ENCODE measurements at regions not wholly inside any gene's neighbourhood (a gene's known extent, or its start where the extent isn't known, plus 50 kb on each side); places are given as distances from the start of the nearest gene placed in this dataset.

DNA sequence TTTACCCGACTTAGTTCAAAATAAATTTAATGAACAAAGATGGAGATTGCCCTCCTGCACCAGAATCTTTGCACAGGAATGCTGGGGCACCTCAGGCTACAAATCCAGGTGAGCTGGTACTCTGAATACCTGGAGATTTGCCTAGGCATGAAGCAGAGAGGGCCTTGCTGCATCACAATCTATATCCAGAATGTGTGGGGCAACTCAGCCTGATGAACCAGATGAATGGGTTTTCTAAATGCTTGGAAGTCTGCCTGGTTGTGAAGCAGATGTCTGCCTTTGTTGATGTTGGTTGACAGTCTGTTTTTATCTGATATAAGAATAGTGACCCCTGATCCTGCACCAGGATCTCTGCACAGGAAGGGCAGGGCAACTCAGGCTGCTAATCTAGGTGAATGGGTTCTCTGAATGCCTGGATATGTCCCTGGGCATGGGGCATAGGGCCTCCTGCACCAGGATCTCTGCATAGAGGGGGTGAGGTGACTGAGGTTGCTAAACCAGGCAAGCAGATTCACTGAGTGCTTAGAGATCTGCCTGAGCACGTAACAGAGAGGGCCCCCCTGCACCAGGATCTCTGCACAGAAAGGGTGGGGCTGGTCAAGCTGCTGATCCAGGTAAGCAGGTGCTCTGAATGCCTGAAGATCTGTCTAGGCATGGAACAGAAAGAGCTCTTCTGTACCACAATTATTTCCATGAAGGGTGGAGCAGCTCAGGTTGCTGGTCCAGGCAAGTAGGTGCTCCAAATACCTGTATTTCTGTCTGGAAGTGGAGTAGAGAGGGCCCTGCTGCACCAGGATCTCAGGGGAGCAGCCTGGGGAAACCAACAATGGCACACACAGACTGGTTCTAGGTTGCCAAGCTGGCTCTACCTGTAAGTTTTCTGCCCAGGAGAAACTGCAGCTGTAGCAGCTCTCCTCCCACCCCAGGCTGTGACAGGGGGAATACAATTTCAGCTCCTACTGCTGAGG is 437.5 kb downstream of the MMUT start:
- TF ChIP-seq, protein P1, sequence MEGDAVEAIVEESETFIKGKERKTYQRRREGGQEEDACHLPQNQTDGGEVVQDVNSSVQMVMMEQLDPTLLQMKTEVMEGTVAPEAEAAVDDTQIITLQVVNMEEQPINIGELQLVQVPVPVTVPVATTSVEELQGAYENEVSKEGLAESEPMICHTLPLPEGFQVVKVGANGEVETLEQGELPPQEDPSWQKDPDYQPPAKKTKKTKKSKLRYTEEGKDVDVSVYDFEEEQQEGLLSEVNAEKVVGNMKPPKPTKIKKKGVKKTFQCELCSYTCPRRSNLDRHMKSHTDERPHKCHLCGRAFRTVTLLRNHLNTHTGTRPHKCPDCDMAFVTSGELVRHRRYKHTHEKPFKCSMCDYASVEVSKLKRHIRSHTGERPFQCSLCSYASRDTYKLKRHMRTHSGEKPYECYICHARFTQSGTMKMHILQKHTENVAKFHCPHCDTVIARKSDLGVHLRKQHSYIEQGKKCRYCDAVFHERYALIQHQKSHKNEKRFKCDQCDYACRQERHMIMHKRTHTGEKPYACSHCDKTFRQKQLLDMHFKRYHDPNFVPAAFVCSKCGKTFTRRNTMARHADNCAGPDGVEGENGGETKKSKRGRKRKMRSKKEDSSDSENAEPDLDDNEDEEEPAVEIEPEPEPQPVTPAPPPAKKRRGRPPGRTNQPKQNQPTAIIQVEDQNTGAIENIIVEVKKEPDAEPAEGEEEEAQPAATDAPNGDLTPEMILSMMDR (IDR thresholded peaks at IDR 0.05) = no peak
- no peak for TF ChIP-seq POLR2A (IDR thresholded peaks at IDR 0.05)

All from gastroesophageal sphincter (tissue), 3 donors.